GM21529 (cell line): ENCODE measurements at regions not wholly inside any gene's neighbourhood (a gene's known extent, or its start where the extent isn't known, plus 50 kb on each side); places are given as distances from the start of the nearest gene placed in this dataset.

ENCODE experiments used
- ATAC-seq: cut with Tn5 transposase; IDR thresholded peaks from one replicate; pipeline ENCODE4 v1.9.1; 2021; ENCODE audit not compliant: unreplicated experiment

DNA sequence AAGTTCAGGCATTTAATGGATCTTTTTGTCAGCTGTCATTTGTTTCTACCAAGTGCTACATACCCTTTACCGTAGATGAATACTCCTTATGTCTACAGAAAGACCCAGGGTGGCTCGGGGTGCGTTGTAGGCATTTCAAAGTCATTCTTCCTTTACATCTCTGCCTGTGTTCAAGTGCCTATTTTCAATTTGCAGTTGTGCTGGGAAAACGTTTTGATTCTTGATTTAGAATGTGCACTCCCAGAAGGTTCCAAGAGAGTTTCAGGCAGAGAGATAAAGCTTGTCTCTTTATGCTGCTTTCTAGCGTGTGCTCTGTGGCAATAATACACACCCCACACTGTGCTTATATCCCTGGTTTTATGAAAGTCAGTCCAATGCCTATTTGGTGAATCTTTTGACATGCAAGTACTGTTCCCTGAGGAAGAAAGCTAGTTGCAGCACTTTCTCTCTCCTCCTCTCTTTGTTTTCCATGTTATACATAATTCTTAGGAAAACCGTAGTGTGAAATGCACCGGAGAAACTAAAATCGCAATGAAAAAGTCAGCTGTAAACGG lies 828.1 kb upstream of the ZNF608 start:
- no peak for ATAC-seq

DNA sequence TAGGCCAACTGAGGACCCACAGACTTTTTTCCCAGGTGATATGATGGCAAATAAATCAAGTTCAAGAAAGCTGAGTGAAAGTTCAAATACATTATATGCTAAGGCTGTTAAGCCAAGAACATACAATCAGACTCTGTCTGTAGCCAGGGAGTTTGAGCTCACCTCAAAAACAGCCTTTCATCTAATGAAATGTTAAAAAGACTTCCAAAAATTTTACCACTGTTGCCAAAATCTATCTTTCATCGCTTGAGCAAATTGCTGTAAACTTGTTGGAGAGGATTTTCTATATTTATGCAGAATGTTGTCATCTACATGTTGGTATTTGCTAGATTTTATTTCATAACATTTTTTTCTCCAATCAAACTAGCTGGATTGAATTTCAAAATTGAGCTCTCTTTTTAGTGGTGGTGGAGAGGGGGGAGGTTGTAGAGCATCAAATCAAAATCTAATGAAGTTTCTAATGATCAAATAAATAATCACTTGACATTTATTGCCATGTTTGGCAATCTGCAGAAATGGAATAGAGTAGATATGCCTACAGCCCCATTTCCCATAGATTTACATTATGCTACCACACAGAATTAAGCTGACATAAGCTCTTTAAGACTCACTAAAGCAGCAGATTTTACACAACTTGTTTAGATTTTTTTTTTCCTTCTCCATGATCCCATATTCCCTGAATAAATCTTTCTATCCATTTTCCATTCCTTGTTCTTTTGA lies 828.9 kb upstream of the ZNF608 start:
- ATAC-seq = no peak

DNA sequence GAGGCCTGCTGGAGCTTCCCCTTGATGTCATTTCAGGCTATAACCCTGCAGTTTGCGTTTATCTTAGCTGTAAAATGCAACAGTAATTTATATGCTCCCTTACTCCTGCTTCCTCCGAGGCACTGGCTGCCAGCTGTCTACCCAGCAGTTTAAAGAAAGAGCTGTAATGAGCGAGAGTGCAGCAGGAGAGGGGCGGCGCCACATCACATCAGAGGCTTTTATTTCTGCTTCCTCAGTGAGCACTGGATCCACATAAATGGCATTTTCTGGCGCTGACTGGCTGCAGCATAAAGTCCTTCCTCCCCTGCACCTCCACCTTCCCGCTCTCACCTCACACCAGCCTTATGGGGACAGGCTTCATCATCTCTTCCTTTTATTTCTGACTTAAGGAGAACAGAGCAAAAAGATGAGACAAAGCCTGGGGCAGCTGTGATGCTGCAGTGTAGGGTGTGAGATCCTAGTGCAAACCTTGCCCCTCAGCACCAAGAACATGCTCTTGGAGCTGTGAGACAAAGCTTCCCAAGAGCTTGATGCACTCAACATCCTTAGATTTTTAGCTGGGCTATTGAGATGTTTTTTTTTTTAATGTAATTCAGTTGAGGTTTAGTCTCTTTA lies 829.6 kb upstream of the ZNF608 start:
- no peak for ATAC-seq

DNA sequence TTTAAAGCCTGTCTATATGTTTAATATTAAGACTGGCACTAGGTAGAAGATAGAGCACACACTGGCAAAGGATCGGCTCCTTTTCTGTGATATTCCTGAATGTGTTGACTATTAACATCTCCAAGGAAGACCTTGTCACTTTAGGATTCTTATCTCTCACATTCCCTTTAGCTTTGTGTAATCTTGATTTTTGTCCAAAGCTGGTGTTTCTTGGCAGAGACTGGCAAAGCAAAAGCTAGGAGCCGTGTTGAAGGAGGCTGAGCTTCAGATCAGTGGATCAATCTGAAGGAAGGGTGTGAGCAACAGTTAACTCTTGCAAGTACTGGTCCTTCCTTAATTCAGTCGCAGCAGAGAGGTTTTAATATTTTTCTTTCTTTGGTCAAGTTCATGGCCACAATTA lies 830.4 kb upstream of the ZNF608 start:
- no peak for ATAC-seq

DNA sequence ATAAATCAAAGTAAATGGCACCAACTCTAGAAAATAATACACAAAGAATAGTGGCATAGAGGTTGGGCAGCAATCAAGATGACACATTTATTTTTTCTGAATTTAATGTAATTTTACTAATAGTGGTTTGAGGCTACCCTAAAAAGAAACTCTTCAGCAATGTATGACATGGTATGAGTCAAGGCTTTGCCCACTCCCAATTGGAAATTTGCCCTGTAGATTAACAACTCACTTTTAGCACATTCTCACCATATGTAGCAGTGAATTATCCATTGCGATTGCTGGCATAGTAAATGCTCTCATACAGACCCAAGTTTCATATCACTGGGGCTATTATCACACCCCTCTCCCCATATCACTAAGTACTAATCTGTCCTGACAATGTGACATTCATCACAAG lies 832.1 kb upstream of the ZNF608 start:
- ATAC-seq = no peak

DNA sequence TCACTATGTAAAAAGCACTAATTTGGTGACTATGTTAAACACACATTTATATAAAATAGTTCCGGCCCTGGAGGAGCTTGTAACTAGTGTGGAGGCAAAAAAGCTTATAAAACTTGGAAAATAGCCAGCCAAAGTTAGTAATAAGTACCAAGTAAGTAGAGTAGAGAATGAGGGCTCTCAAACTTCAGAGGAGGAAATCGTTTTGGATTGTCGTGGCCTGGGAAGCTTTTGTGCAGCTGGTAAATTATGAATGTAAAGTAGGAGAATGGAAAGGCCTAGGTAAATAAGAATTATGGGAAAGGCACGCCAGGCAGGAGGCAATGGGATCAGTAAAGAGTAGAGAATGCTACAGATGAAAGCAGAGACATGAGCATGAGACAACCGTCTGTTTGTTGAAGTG lies 832.7 kb upstream of the ZNF608 start:
- ATAC-seq = no peak

DNA sequence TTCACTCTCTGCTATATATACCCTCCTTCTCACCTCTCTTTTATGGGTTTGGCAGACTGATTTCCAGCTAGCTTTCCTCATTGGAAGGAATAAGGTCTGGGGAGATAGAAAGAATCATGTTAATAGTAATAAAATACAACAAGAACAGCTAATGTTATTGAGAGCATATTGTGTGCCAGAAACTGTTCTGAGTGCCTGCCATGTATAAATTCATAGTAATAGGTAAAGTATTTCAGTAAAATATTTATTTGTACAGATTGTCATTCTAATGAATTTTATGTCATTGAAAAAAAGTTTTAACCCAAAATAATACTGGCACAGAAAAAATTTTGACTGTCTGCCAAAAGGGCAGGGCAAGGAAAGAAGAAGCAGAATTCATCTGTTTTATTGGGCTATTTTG lies 834.9 kb upstream of the ZNF608 start:
- no peak for ATAC-seq

DNA sequence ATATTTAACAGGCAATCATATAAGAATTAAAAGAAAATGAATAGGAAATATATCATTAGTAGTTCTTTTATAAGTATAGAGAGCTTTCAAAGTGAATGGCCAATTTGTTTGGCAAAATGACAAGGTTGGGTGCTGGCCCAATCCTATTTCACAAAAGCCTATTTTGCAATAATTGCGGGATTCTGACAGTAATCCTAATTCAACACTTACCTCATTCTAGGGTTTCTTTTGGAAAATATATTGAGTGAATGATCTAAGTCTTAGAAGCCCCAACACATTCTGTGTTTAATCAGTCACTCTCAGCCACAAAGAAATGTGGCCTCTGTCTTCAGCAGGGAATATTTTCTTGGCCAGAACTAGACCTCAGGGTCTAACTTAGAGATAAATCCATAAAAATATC lies 835.9 kb upstream of the ZNF608 start:
- ATAC-seq = no peak

DNA sequence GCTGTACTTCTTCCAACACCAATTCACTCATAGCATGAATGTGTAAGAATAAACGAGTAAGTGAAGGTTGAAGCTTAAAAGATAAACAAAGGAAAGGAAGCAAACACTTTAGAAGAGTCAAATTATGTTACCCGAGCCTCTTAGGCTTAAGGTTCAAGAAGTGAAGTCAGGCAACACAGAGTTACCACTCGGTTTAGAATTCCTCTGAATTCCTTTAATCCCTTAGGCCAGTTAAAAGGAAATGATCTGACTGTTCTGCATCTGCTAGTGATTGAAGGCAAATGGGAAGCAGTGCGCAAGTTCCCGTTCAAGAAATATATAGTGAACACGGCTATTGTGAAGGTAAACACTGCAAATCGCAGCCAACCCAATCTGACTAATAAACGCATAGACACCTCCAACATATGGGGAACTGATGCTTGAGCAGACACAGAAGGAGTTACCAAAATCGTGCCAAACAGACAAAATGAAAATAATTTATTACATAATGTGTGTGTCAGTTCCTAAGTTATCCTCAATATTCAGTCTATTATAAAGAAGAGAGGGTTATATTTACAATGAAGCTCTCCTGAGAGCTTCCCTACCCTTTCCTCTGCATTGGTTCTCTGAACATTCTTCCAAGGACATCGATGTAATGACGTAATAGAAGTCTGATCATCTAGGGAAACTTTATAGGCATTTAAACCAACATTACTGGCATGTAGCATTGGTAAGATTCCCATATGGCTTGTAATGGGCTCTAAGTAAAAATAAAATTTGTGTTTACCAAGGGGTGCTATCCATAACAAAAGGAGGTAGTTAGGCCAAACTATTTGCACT lies 837.1 kb upstream of the ZNF608 start:
- no peak for ATAC-seq

DNA sequence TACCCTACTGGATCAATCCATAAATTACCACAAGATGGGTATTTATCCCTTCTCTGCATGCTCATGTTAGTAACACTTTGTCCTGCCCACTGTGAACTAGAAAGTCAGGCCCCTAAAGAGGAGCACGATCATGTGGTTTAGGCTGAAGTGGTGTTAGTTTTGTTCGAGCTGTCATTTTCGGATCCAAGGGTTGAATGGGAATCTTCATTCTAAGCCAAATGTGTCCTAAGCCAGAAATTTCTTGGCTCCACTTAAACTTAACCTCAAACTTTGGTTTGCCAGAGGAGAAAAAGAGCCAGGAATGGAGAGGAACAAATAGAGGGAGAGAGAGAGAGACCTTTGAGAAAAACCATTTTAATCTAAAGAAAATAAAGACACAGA lies 837.7 kb upstream of the ZNF608 start:
- ATAC-seq = no peak

DNA sequence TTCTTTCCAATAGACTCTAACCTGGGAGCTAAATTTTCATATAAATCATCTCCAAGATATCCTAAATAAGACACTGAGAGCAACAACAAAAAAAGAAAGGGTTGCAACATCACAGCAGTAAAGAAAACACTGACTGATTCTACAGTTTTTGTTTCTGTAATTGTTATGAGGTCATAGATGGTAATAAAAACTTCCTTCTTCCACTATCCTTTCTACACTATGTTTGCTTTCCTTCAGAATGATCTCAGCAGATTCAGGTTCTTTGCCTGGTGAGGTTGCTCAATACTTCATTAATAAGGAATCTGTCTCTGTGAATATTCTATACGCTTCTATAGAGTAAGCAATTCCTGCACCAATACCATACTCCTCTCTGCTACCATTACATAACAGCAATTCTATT lies 835.6 kb upstream of the GRAMD2B start:
- no peak for ATAC-seq

DNA sequence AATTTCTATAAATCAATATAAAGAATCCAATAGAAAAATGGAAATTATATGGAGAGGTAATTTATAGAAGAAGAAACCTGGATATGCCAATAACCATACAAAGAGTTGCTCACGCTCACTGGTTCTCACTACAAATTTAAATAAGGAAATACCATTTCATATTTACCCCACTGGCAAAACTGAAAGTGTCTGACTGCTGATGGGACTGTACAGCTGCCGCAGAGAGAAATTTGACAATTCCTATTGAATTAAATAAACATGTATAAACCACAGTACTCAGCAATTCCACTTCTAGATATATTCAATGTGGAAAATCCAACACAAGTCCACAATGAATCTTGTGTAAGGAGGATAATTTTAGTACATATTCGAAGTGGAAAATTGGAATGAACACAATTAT lies 830.4 kb upstream of the GRAMD2B start:
- ATAC-seq = no peak

DNA sequence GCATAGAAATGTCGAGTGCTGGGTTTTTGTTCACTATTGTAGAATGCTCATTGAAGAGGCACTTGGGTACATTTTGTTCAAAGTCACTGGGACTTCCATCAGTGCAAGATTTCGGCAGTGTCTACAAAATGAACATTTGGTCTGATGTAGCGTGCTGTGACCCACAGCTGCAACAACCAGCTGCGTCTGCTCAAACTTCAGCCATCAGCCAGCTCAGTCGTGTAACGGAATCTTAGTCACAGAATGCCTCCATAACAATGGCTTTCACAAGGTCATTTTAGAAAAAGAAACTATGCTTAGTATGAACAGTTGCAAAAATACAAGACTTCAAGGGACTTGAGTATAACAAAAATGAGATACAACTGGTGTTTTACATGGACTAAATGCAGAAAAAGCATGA lies 828.1 kb upstream of the GRAMD2B start:
- no peak for ATAC-seq

DNA sequence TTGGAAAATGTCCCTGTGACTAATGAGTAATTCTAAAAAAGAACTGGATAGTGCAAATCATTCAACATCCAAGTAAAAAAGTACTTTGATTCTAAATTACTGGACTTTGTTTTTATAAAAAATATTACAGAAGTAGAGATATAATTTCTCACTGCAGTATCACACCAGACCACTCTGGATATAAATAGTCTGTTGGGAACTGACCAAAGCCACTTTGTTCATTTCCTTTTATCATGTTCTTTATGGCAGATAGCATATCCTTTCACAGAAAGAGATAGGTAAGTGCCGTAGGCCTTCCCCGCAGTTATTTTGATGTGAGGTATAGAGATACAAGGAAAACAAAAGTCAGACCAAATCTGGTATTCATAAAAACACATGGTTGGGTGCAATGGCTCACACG lies 827.4 kb upstream of the GRAMD2B start:
- no peak for ATAC-seq

DNA sequence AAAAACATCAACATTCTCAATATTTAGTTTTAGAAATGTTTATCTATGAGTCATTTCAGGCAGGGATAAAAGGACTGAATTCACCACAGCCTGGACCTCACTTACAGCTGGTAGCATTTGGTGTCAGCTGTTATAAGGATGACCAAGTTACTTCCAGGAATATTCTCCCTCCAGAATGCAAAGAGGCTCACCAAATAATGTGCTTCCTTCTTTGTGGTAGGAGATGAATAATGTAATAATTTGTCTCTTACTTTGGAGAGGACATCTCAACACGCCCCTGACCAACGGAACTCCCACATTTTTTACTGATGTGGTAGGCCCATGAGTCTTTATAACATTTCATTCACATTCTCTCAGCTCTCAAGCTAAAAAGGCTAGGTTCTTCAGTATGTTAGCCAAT lies 825.9 kb upstream of the GRAMD2B start:
- ATAC-seq = no peak

DNA sequence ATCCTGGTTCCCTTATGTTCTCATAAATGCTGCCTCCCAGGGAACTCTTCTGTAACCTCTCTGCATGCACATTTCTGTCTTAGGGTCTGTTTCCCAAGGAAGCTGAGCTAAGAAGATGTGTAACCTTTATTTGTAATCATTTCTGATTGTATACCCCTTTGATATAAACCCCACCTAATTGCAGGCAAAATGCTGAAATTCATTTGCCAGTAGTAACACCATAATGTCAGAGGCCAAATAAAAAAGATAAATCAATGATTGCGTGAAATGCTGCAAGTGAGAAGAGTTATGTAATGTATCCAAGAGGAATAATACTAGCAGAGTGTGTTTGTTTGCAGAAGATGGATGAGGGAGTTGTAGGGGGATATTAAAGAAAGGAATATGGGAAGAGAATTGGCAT lies 822.6 kb upstream of the GRAMD2B start:
- no peak for ATAC-seq

DNA sequence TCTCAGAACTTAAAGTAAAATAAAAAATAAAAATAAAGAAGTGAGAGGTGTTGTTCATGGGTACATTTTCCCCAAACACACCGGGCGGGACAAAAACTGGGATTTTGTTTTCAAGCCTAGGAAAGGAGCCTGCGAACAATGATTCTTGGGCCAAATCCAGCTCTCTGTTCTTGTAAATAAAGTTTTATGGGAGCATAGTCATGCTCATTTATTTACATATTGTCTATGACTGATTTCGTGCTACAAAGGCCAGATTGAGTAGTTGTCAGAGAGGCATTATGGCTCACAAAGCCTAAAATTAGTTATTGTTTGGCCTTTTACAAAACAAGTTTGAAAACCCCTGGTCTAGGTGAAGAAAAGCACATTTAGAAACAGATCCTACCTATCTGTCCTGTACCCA lies 821.0 kb upstream of the GRAMD2B start:
- no peak for ATAC-seq

DNA sequence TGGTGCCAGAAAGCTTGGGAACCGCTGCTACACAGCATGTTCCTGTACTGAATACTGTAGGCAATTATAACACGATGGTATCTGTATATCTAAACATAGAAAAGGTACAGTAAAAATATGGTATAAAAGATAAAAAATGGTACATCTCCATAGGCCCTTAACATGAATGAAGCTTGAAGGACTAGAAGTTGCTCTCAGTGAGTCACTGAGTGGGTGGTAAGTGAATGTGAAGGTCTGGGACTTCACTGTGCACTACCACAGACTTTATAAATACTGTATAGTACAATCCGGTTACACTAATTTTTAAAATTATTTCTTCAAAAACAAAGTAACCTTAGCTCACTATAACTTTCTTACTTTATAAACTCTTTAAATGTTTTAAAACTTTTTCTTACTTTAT lies 819.9 kb upstream of the GRAMD2B start:
- no peak for ATAC-seq

DNA sequence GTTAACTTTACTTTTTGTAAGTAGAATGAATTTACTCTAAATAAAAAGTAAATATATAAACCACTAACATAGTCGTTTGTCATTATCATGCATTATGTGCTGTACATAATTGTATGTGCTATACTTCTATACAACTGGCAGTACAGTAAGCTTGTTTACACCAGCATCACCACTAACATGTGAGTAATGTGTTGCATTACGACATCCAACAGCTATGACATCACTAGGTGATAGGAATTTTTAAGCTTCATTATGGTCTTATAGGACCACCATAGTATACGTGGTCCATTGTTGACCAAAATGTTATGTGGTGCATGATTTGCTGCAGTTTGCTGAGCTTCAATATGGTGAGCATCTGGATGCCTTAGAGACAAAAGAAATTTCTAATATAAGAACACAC lies 819.1 kb upstream of the GRAMD2B start:
- no peak for ATAC-seq

DNA sequence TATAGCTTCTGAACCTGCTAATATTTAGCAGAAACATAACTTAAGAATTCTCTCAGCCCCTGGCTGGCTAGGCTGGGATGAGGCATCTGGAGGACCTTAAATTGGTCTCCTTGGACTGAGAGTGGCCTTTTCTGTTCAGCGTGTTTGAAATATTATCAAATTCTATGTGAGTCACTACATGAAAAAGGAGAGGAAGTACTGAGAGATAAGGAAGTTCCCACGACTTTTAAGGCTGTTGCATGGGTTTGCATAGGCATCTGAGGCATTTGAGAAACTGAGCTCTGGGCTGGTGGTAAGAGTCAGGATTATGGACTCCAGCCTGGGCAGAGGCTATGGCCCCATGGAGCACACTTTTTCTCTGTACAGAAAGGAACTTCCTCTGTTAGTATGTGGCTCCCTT lies 816.2 kb upstream of the GRAMD2B start:
- ATAC-seq = no peak

DNA sequence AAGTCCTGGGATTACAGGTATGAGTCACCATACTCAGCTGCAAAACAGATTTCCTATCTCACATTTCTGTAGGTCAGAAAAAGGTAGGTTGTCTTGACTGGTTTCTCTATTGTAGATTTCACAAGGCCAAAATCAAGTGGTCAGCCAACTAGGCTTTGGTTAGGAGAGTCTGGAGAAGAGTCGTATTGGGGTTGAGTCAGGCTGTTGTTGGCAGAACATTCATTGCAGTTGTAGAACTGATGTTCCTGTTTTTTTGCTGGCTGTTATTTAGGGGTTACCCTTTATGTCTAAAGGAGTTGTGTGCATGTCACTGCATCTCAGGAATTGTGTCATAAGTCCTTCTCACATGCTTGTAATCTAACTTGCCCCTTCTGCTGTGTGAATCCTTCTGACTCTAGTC lies 814.2 kb upstream of the GRAMD2B start:
- no peak for ATAC-seq

DNA sequence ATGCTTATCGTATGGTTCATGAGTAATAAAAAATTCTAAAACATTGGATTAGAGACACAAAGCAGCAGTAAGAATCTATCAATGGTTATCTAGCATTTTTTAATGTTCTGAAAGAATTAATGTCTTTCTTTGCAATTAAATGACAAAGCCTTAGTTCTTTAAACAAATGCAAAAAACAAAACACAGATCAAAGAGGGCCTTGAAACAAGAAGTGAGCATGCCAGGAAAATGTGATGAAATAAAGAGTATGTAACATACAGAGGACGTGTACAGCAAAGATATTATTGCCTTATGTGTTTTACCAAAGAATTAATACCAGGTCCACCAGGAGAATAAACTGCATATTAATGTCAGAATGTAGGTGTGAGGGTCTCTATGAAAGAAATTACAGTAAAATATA lies 812.3 kb upstream of the GRAMD2B start:
- no peak for ATAC-seq
